ENCODE measurements at regions not wholly inside any gene's neighbourhood (a gene's known extent, or its start where the extent isn't known, plus 50 kb on each side); places are given as distances from the start of the nearest gene placed in this dataset.

DNA sequence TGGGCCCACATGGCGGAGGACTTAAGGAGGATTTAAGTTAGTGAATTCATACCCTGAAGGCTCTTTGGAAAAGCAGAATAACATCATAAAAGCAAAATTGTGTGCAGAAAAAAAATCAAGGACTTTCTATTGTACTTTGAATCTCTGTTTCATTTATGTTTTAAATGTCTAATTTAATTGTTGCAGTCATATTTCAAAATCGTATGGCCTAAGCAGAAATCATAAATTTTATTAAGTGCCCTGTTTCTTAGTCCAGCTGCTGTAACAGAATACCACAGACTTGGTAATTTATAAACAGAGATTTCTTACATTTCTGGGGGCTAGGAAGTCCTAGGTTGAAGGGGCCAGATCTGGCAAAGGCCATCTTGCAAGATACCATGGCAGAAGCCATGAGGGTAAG is 555.6 kb downstream of the LTN1 start:
- H3K27me3 Mint-ChIP-seq (ENCODE audit: unreplicated experiment), result no peaks in the 10 kb centered on the region
- CTCF ChIA-PET, result no interaction called here
- no peak for TF ChIP-seq CTCF (IDR thresholded peaks at IDR 0.05; ENCODE audit: unreplicated experiment)
- H3K4me1 Mint-ChIP-seq (ENCODE audit: low read depth, unreplicated experiment), result no peaks in the 10 kb centered on the region
- H3K9me3 Mint-ChIP-seq (ENCODE audit: low read depth, unreplicated experiment), result no peaks in the 10 kb centered on the region
- no peak for DNase-seq
- H3K36me3 Mint-ChIP-seq (ENCODE audit: insufficient read depth, unreplicated experiment), result no peaks in the 10 kb centered on the region
- no peak overlapping the region for H3K4me3 Mint-ChIP-seq (ENCODE audit: low read depth, unreplicated experiment)
- no peak overlapping the region for H3K27ac Mint-ChIP-seq (ENCODE audit: unreplicated experiment)
- intact Hi-C loops (cut with micrococcal nuclease; ENCODE audit: unreplicated experiment), result no loop called here
- no TSS peak for BruUV-seq (replicated peaks)

- TF ChIP-seq CTCF (IDR thresholded peaks at IDR 0.05; ENCODE audit: unreplicated experiment), result no peak
- BruUV-seq (replicated peaks), result no TSS peak
Observed at GRCh38 chr21:28436286-28436932, 556.3 kb downstream of the LTN1 start.

GRCh38 chr21:28431527-28432200 is 561.0 kb downstream of the LTN1 start:
- no peak for DNase-seq
- peaks cover 2% of the 10 kb centered on the region for H3K9me3 Mint-ChIP-seq (ENCODE audit: low read depth, unreplicated experiment)
- no peaks in the 10 kb centered on the region for H3K27me3 Mint-ChIP-seq (ENCODE audit: unreplicated experiment)
- no peaks in the 10 kb centered on the region for H3K36me3 Mint-ChIP-seq (ENCODE audit: insufficient read depth, unreplicated experiment)
- intact Hi-C loops (cut with micrococcal nuclease; ENCODE audit: unreplicated experiment), result no loop called here
- TF ChIP-seq CTCF (IDR thresholded peaks at IDR 0.05; ENCODE audit: unreplicated experiment), result no peak
- no peak overlapping the region for H3K4me3 Mint-ChIP-seq (ENCODE audit: low read depth, unreplicated experiment)
- no peaks in the 10 kb centered on the region for H3K4me1 Mint-ChIP-seq (ENCODE audit: low read depth, unreplicated experiment)
- CTCF ChIA-PET, result no interaction called here
- BruUV-seq (replicated peaks), result no TSS peak
- H3K27ac Mint-ChIP-seq (ENCODE audit: unreplicated experiment), result no peak overlapping the region

More at GRCh38 chr21:28436286-28436932, 556.3 kb downstream of the LTN1 start:
- CTCF ChIA-PET, result no interaction called here
- Mint-ChIP-seq H3K4me1 (ENCODE audit: low read depth, unreplicated experiment) (no peaks in the 10 kb centered on the region), H3K27me3 (ENCODE audit: unreplicated experiment) (no peaks in the 10 kb centered on the region), H3K36me3 (ENCODE audit: insufficient read depth, unreplicated experiment) (no peaks in the 10 kb centered on the region), H3K4me3 (ENCODE audit: low read depth, unreplicated experiment) (no peak overlapping the region), H3K27ac (ENCODE audit: unreplicated experiment) (no peak overlapping the region), H3K9me3 (ENCODE audit: low read depth, unreplicated experiment) (no peaks in the 10 kb centered on the region)
- no peak for DNase-seq
- intact Hi-C loops (cut with micrococcal nuclease; ENCODE audit: unreplicated experiment), result no loop called here

- TF ChIP-seq CTCF (IDR thresholded peaks at IDR 0.05; ENCODE audit: unreplicated experiment), result no peak
- Mint-ChIP-seq H3K9me3 (ENCODE audit: low read depth, unreplicated experiment) (peaks cover 2% of the 10 kb centered on the region), H3K36me3 (ENCODE audit: insufficient read depth, unreplicated experiment) (no peaks in the 10 kb centered on the region), H3K4me3 (ENCODE audit: low read depth, unreplicated experiment) (no peak overlapping the region), H3K27me3 (ENCODE audit: unreplicated experiment) (no peaks in the 10 kb centered on the region), H3K4me1 (ENCODE audit: low read depth, unreplicated experiment) (no peaks in the 10 kb centered on the region), H3K27ac (ENCODE audit: unreplicated experiment) (no peak overlapping the region)
- DNase-seq, result no peak
- BruUV-seq (replicated peaks), result no TSS peak
- intact Hi-C loops (cut with micrococcal nuclease; ENCODE audit: unreplicated experiment), result no loop called here
- CTCF ChIA-PET, result no interaction called here
Observed at GRCh38 chr21:28431022-28431421, 561.7 kb downstream of the LTN1 start.
